Esophagus squamous epithelium (tissue), 4 donors: ENCODE measurements at regions not wholly inside any gene's neighbourhood (a gene's known extent, or its start where the extent isn't known, plus 50 kb on each side); places are given as distances from the start of the nearest gene placed in this dataset.

ENCODE experiments used
- POLR2A ChIP-seq, 4 donors: fragments of 450-650 bp; IDR thresholded peaks; one replicate each; pipeline ENCODE4 v1.6.1; 2017; ENCODE audit warnings: antibody characterized with exemption in 4 of 4, mild to moderate bottlenecking in 4 of 4, moderate library complexity in 3 of 4
- TF ChIP-seq, protein P1 (sequence below), 6 experiments: fragments of 450-650 bp in 4 of 6; fragments of 200-600 bp in 2 of 6; sonication (generic) in 2 of 6; IDR thresholded peaks; one replicate each; pipeline ENCODE4 v1.5.1; 2016 to 2019; ENCODE audit warnings: antibody characterized with exemption in 6 of 6, mild to moderate bottlenecking in 4 of 6, moderate library complexity in 4 of 6

GRCh38 chr14:31933716-31934115, 143.4 kb upstream of the ARHGAP5 start:
- TF ChIP-seq, protein P1, sequence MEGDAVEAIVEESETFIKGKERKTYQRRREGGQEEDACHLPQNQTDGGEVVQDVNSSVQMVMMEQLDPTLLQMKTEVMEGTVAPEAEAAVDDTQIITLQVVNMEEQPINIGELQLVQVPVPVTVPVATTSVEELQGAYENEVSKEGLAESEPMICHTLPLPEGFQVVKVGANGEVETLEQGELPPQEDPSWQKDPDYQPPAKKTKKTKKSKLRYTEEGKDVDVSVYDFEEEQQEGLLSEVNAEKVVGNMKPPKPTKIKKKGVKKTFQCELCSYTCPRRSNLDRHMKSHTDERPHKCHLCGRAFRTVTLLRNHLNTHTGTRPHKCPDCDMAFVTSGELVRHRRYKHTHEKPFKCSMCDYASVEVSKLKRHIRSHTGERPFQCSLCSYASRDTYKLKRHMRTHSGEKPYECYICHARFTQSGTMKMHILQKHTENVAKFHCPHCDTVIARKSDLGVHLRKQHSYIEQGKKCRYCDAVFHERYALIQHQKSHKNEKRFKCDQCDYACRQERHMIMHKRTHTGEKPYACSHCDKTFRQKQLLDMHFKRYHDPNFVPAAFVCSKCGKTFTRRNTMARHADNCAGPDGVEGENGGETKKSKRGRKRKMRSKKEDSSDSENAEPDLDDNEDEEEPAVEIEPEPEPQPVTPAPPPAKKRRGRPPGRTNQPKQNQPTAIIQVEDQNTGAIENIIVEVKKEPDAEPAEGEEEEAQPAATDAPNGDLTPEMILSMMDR (IDR thresholded peaks at IDR 0.05), result no peak
- no peak for TF ChIP-seq POLR2A (IDR thresholded peaks at IDR 0.05)
